IPS DF 6.9 (cell line): ENCODE measurements at regions not wholly inside any gene's neighbourhood (a gene's known extent, or its start where the extent isn't known, plus 50 kb on each side); places are given as distances from the start of the nearest gene placed in this dataset.
"Not testable (repeated sequence)": the region's sequence is repeated elsewhere in the genome, so short reads cannot be mapped to it uniquely, and the experiment has no call there.

Source experiments
- DNase-seq: peaks from one replicate; pipeline ENCODE4 v3.0.0-alpha.2; 2013; ENCODE audit warnings: low read depth, low spot score
- H3K27ac ChIP-seq: one replicate; pipeline ENCODE4 v1.5.1; 2013; ENCODE audit warnings: low read length, control low read depth
- H3K27me3 ChIP-seq: 2 replicates; pipeline ENCODE4 v1.6.1; 2013; ENCODE audit warnings: mild to moderate bottlenecking, low read length; ENCODE audit not compliant: control insufficient read depth, insufficient read depth
- H3K36me3 ChIP-seq: 2 replicates; pipeline ENCODE4 v1.6.1; 2013; ENCODE audit warnings: low read length; ENCODE audit not compliant: control insufficient read depth, insufficient read depth
- H3K4me1 ChIP-seq: 2 replicates; pipeline ENCODE4 v1.6.1; 2013; ENCODE audit warnings: low read length; ENCODE audit not compliant: control insufficient read depth, insufficient read depth
- H3K4me3 ChIP-seq: 2 replicates; pipeline ENCODE4 v1.5.1; 2013; ENCODE audit warnings: mild to moderate bottlenecking, low read length
- H3K9me3 ChIP-seq: 2 replicates; pipeline ENCODE4 v1.6.1; 2013; ENCODE audit warnings: low read length, inconsistent platforms; ENCODE audit not compliant: control insufficient read depth, insufficient read depth
- WGBS: extraction: QIAGEN DNeasy Blood & Tissue Kit; methylation state at CpG from one replicate; pipeline ENCODE4 v1.1.7; 2013; ENCODE audit warnings: mixed read lengths, missing lambda C conversion rate; ENCODE audit not compliant: insufficient read length, insufficient coverage; 5-methylcytosine and 5-hydroxymethylcytosine counted together

GRCh38 chr3:104089987-104090386 lies 1276.7 kb upstream of the ALCAM start:
- no CpG with 5 or more reads among the region's 3 CpGs for WGBS
- H3K4me1 ChIP-seq, result not testable (repeated sequence)

GRCh38 chr3:104101736-104102135 lies 1265.0 kb upstream of the ALCAM start:
- Histone ChIP-seq H3K27me3 (no peaks in the 10 kb centered on the region), H3K27ac (no peak overlapping the region), H3K4me1 (no peaks in the 10 kb centered on the region), H3K9me3 (no peaks in the 10 kb centered on the region), H3K4me3 (no peak overlapping the region), H3K36me3 (no peaks in the 10 kb centered on the region)
- DNase-seq, result no peak
- WGBS, result no CpG with 5 or more reads among the region's 1 CpG

More at GRCh38 chr3:104089987-104090386, 1276.7 kb upstream of the ALCAM start:
- not testable (repeated sequence) for H3K27me3 ChIP-seq, H3K36me3 ChIP-seq, DNase-seq, H3K4me3 ChIP-seq, H3K27ac ChIP-seq, H3K9me3 ChIP-seq

- Histone ChIP-seq H3K27ac (no peak overlapping the region), H3K9me3 (no peaks in the 10 kb centered on the region), H3K4me1 (no peaks in the 10 kb centered on the region), H3K36me3 (no peaks in the 10 kb centered on the region), H3K27me3 (no peaks in the 10 kb centered on the region), H3K4me3 (no peak overlapping the region)
- no CpG with 5 or more reads among the region's 3 CpGs for WGBS
- DNase-seq, result peak; percentile 39
Measured at GRCh38 chr3:104102386-104102785, 1264.3 kb upstream of the ALCAM start.

- Histone ChIP-seq H3K9me3 (no peaks in the 10 kb centered on the region), H3K27ac (no peak overlapping the region), H3K27me3 (no peaks in the 10 kb centered on the region), H3K36me3 (no peaks in the 10 kb centered on the region), H3K4me3 (no peak overlapping the region), H3K4me1 (no peaks in the 10 kb centered on the region)
- DNase-seq, result no peak
- WGBS, result no CpG with 5 or more reads among the region's 3 CpGs
Measured at GRCh38 chr3:104106276-104106675, 1260.4 kb upstream of the ALCAM start.

- no peak for DNase-seq
- no peaks in the 10 kb centered on the region for H3K36me3 ChIP-seq
- no peaks in the 10 kb centered on the region for H3K9me3 ChIP-seq
- WGBS, result no CpG with 5 or more reads among the region's 2 CpGs
- H3K27me3 ChIP-seq, result no peaks in the 10 kb centered on the region
- H3K4me1 ChIP-seq, result no peaks in the 10 kb centered on the region
- no peak overlapping the region for H3K4me3 ChIP-seq
- no peak overlapping the region for H3K27ac ChIP-seq
Measured at GRCh38 chr3:104108522-104108921, 1258.2 kb upstream of the ALCAM start.

- H3K27ac ChIP-seq, result no peak overlapping the region
- no CpG with 5 or more reads among the region's 4 CpGs for WGBS
- no peaks in the 10 kb centered on the region for H3K27me3 ChIP-seq
- no peak for DNase-seq
- H3K36me3 ChIP-seq, result no peaks in the 10 kb centered on the region
- no peaks in the 10 kb centered on the region for H3K9me3 ChIP-seq
- no peaks in the 10 kb centered on the region for H3K4me1 ChIP-seq
- no peak overlapping the region for H3K4me3 ChIP-seq
Measured at GRCh38 chr3:104126463-104126862, 1240.2 kb upstream of the ALCAM start.

GRCh38 chr3:104126864-104127553 lies 1239.7 kb upstream of the ALCAM start:
- no peak for DNase-seq
- Histone ChIP-seq H3K4me3 (no peak overlapping the region), H3K27me3 (no peaks in the 10 kb centered on the region), H3K9me3 (no peaks in the 10 kb centered on the region), H3K4me1 (no peaks in the 10 kb centered on the region), H3K27ac (no peak overlapping the region), H3K36me3 (no peaks in the 10 kb centered on the region)
- WGBS, result no CpG with 5 or more reads among the region's 7 CpGs

GRCh38 chr3:104127830-104128229 lies 1238.9 kb upstream of the ALCAM start:
- Histone ChIP-seq H3K36me3 (no peaks in the 10 kb centered on the region), H3K27me3 (no peaks in the 10 kb centered on the region), H3K9me3 (no peaks in the 10 kb centered on the region), H3K4me1 (no peaks in the 10 kb centered on the region), H3K27ac (no peak overlapping the region), H3K4me3 (no peak overlapping the region)
- DNase-seq, result no peak
- WGBS, result no CpG with 5 or more reads among the region's 3 CpGs

- H3K27ac ChIP-seq, result no peak overlapping the region
- H3K36me3 ChIP-seq, result no peaks in the 10 kb centered on the region
- H3K4me1 ChIP-seq, result no peaks in the 10 kb centered on the region
- no peak overlapping the region for H3K4me3 ChIP-seq
- WGBS, result no CpG with 5 or more reads among the region's 2 CpGs
- no peak for DNase-seq
- H3K27me3 ChIP-seq, result no peaks in the 10 kb centered on the region
- H3K9me3 ChIP-seq, result no peaks in the 10 kb centered on the region
Measured at GRCh38 chr3:104132566-104133403, 1233.9 kb upstream of the ALCAM start.

GRCh38 chr3:104133630-104134029 lies 1233.1 kb upstream of the ALCAM start:
- Histone ChIP-seq H3K27me3 (no peaks in the 10 kb centered on the region), H3K36me3 (no peaks in the 10 kb centered on the region), H3K27ac (no peak overlapping the region), H3K9me3 (no peaks in the 10 kb centered on the region), H3K4me1 (no peaks in the 10 kb centered on the region), H3K4me3 (no peak overlapping the region)
- no CpG with 5 or more reads among the region's 5 CpGs for WGBS
- DNase-seq, result peak; percentile 47
